GM18505 (cell line): ENCODE measurements at regions not wholly inside any gene's neighbourhood (a gene's known extent, or its start where the extent isn't known, plus 50 kb on each side); places are given as distances from the start of the nearest gene placed in this dataset.

Experiments used
- ATAC-seq: cut with Tn5 transposase; IDR thresholded peaks from one replicate; pipeline ENCODE4 v1.9.1; 2021; ENCODE audit not compliant: unreplicated experiment
- POLR2A ChIP-seq: IDR thresholded peaks from 4 replicates; pipeline ENCODE4 v1.6.1; 2011; ENCODE audit warnings: borderline replicate concordance; ENCODE audit not compliant: insufficient read depth, insufficient read length; ENCODE audit errors: extremely low read depth

- no peak for TF ChIP-seq POLR2A
- no peak for ATAC-seq
Observed at GRCh38 chr7:73968487-73968886, 59.5 kb upstream of the ELN start.

- TF ChIP-seq POLR2A = no peak
Observed at GRCh38 chr7:73969991-73970390, 58.0 kb upstream of the ELN start.

GRCh38 chr7:73970801-73971229 is 57.2 kb upstream of the ELN start:
- no peak for ATAC-seq

More at GRCh38 chr7:73969991-73970390, 58.0 kb upstream of the ELN start:
- no peak for ATAC-seq

GRCh38 chr7:73971322-73971703 is 56.7 kb upstream of the ELN start:
- ATAC-seq = peak; percentile 81
- no peak for TF ChIP-seq POLR2A

More at GRCh38 chr7:73970801-73971229, 57.2 kb upstream of the ELN start:
- no peak for TF ChIP-seq POLR2A

GRCh38 chr7:73971704-73972341 is 56.1 kb upstream of the ELN start:
- ATAC-seq = no peak
- no peak for TF ChIP-seq POLR2A

GRCh38 chr7:73972614-73973013 is 55.4 kb upstream of the ELN start:
- ATAC-seq = no peak
- no peak for TF ChIP-seq POLR2A

GRCh38 chr7:73973091-73973490 is 54.9 kb upstream of the ELN start:
- no peak for TF ChIP-seq POLR2A
- ATAC-seq = no peak

- no peak for TF ChIP-seq POLR2A
- ATAC-seq = no peak
Observed at GRCh38 chr7:73974101-73974947, 53.6 kb upstream of the ELN start.

GRCh38 chr7:73974948-73975926 is 52.7 kb upstream of the ELN start:
- no peak for TF ChIP-seq POLR2A
- ATAC-seq = no peak

- no peak for ATAC-seq
- TF ChIP-seq POLR2A = no peak
Observed at GRCh38 chr7:73976761-73977618, 51.0 kb upstream of the ELN start.

- TF ChIP-seq POLR2A = no peak
- no peak for ATAC-seq
Observed at GRCh38 chr7:73977619-73978618, 50.1 kb upstream of the ELN start.
